Neuronal stem cell (in vitro differentiated cells): ENCODE measurements at regions not wholly inside any gene's neighbourhood (a gene's known extent, or its start where the extent isn't known, plus 50 kb on each side); places are given as distances from the start of the nearest gene placed in this dataset.

Experiments used
- DNase-seq: peaks from one replicate; pipeline ENCODE4 v3.0.0-alpha.2; 2013; ENCODE audit warnings: low spot score
- H2AFZ ChIP-seq: one replicate; pipeline ENCODE4 v1.6.1; 2013; ENCODE audit warnings: mild to moderate bottlenecking, low read length, inconsistent platforms
- H2AK5ac ChIP-seq: 2 replicates; pipeline ENCODE4 v1.6.1; 2013; ENCODE audit warnings: low read depth, mild to moderate bottlenecking, inconsistent platforms, low read length, moderate library complexity, mixed read lengths
- H2BK120ac ChIP-seq: 2 replicates; pipeline ENCODE4 v1.6.1; 2013; ENCODE audit warnings: low read depth, mild to moderate bottlenecking, inconsistent platforms, low read length, moderate library complexity, mixed read lengths
- H2BK12ac ChIP-seq: one replicate; pipeline ENCODE4 v1.6.1; 2013; ENCODE audit warnings: low read length, inconsistent platforms
- H2BK15ac ChIP-seq: 2 replicates; pipeline ENCODE4 v1.6.1; 2013; ENCODE audit warnings: mild to moderate bottlenecking, low read length, inconsistent platforms, mixed read lengths
- H2BK5ac ChIP-seq: one replicate; pipeline ENCODE4 v1.6.1; 2013; ENCODE audit warnings: inconsistent platforms, mild to moderate bottlenecking, low read length, moderate library complexity
- H3K14ac ChIP-seq: one replicate; pipeline ENCODE4 v1.6.1; 2013; ENCODE audit warnings: low read length, inconsistent platforms
- H3K18ac ChIP-seq: 2 replicates; pipeline ENCODE4 v1.6.1; 2013; ENCODE audit warnings: low read length, inconsistent platforms
- H3K23ac ChIP-seq: 2 replicates; pipeline ENCODE4 v1.6.1; 2013; ENCODE audit warnings: low read depth, mild to moderate bottlenecking, mixed read lengths, low read length, inconsistent platforms; ENCODE audit not compliant: poor library complexity
- H3K27ac ChIP-seq: replicated peaks from 3 replicates; pipeline ENCODE4 v1.5.1; 2013; ENCODE audit warnings: low read length, inconsistent platforms
- H3K27me3 ChIP-seq, 3 experiments: 2 replicates each; pipeline ENCODE4 v1.6.1; 2013; ENCODE audit warnings: low read length in 3 of 3, mild to moderate bottlenecking in 2 of 3, inconsistent platforms in 1 of 3, low read depth in 1 of 3, mixed read lengths in 1 of 3, moderate library complexity in 1 of 3; ENCODE audit not compliant: control insufficient read depth in 3 of 3, insufficient read depth in 3 of 3
- H3K36me3 ChIP-seq, 2 donors: replicated peaks in 1 of 2; 2 replicates each; pipeline ENCODE4 v1.6.1; 2013; ENCODE audit warnings: low read length in 2 of 2; ENCODE audit not compliant: control insufficient read depth in 2 of 2, insufficient read depth in 2 of 2
- H3K4ac ChIP-seq: 2 replicates; pipeline ENCODE4 v1.6.1; 2013; ENCODE audit warnings: inconsistent platforms, mild to moderate bottlenecking, low read length, moderate library complexity
- H3K4me1 ChIP-seq, 2 donors: 1 replicate in 1 of 2; 2 replicates in 1 of 2; pipeline ENCODE4 v1.6.1; 2013; ENCODE audit warnings: low read length in 2 of 2, low read depth in 1 of 2; ENCODE audit not compliant: control insufficient read depth in 2 of 2, insufficient read depth in 1 of 2
- H3K4me2 ChIP-seq: one replicate; pipeline ENCODE4 v1.6.1; 2013; ENCODE audit warnings: mild to moderate bottlenecking, low read length, inconsistent platforms; ENCODE audit not compliant: insufficient read depth, poor library complexity, severe bottlenecking
- H3K4me3 ChIP-seq, 2 donors: 2 replicates each; pipeline ENCODE4 v1.5.1; 2013; ENCODE audit warnings: low read length in 2 of 2, mild to moderate bottlenecking in 2 of 2, inconsistent platforms in 1 of 2, moderate library complexity in 1 of 2
- H3K79me1 ChIP-seq: one replicate; pipeline ENCODE4 v1.6.1; 2013; ENCODE audit warnings: low read depth, mild to moderate bottlenecking, inconsistent platforms, low read length, moderate library complexity
- H3K9ac ChIP-seq: one replicate; pipeline ENCODE4 v1.6.1; 2013; ENCODE audit warnings: mild to moderate bottlenecking, low read depth, low read length, inconsistent platforms; ENCODE audit not compliant: poor library complexity
- H3K9me3 ChIP-seq, 2 donors: replicated peaks in 1 of 2; 2 replicates each; pipeline versions ENCODE3 to v1.6.1; 2013; ENCODE audit warnings: low read length in 2 of 2, mild to moderate bottlenecking in 2 of 2, inconsistent platforms in 1 of 2, low read depth in 1 of 2, mixed read lengths in 1 of 2, moderate library complexity in 1 of 2; ENCODE audit not compliant: control insufficient read depth in 2 of 2, insufficient read depth in 1 of 2
- H4K8ac ChIP-seq: one replicate; pipeline ENCODE4 v1.6.1; 2013; ENCODE audit warnings: low read depth, mild to moderate bottlenecking, inconsistent platforms, low read length, moderate library complexity
- H4K91ac ChIP-seq: one replicate; pipeline ENCODE4 v1.6.1; 2013; ENCODE audit warnings: low read length, low read depth, mild to moderate bottlenecking, inconsistent platforms; ENCODE audit not compliant: poor library complexity
- WGBS, 2 donors: extraction: QIAGEN DNeasy Blood & Tissue Kit; methylation state at CpG; one replicate each; pipeline ENCODE4 v1.1.7; 2013; ENCODE audit warnings: missing lambda C conversion rate in 2 of 2, mixed read lengths in 1 of 2; ENCODE audit not compliant: insufficient read length in 2 of 2, insufficient replicate concordance in 1 of 2; ENCODE audit errors: extremely low coverage in 2 of 2; 5-methylcytosine and 5-hydroxymethylcytosine counted together

DNA sequence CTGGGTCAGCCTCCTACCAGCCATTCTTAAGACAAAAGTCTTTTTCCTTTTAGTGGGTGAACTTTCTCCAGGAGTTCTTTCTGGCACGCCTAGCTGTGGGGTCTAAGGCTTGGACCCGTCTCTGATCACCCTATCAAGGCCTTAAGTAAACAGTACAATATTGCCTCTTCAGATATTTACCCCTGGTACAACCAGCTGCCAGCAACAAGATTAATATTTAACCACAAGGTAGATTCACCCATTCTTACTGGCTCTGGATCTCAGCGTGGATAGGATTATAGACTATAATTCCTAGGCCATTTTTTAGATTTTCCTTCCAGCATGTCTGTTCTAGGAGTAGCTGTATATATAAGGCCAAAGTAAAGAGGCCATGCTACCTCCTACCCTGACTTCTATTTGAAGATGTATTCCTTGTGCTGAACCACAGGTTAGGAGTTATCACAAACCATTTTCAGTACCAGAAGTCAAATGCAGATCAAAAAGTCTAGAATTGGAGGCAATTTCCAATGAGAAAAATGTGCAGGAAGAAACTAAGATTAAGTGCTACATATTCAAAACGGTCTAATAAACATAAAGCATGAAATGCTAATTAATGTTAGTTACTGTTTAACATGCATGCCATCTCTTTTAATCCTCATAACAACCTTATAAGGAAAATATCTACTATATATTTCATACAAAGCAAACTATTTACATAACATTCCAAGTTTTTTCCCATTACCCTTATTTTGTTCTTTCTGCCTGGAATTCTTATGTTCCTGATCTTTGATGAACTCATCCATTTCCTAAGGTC, 110.0 kb upstream of the SYN3 start:
- Histone ChIP-seq H3K9ac (no peak overlapping the region), H3K27me3 (peaks cover 0 to 4% (median 0%) of the 10 kb centered on the region in 3 experiments), H3K14ac (no peak overlapping the region), H2BK12ac (no peak overlapping the region), H3K4ac (no peak overlapping the region), H2BK5ac (no peak overlapping the region), H3K4me1 (no peaks in the 10 kb centered on the region), H3K36me3 (no peaks in the 10 kb centered on the region), H3K23ac (no peak overlapping the region), H3K9me3 (no peaks in the 10 kb centered on the region), H3K4me3 (no peak overlapping the region), H3K27ac (no peak overlapping the region), H4K91ac (no peak overlapping the region), H2BK15ac (no peak overlapping the region), H3K4me2 (no peak overlapping the region), H2AK5ac (no peak overlapping the region), H3K18ac (no peak overlapping the region), H2BK120ac (no peak overlapping the region), H4K8ac (no peak overlapping the region), H3K79me1 (no peaks in the 10 kb centered on the region), H2AFZ (no peak overlapping the region)
- no CpG with 5 or more reads among the region's 4 CpGs for WGBS, 2 donors
- no peak for DNase-seq

- Histone ChIP-seq H3K36me3 (no peaks in the 10 kb centered on the region), H3K4me3 (peak overlapping the region in 1 of 2 donors; percentile 26), H4K8ac (no peak overlapping the region), H3K4me1 (no peaks in the 10 kb centered on the region), H3K18ac (no peak overlapping the region), H2AFZ (no peak overlapping the region), H3K79me1 (no peaks in the 10 kb centered on the region), H2BK5ac (no peak overlapping the region), H3K9ac (no peak overlapping the region), H2BK12ac (no peak overlapping the region), H3K23ac (no peak overlapping the region), H2BK120ac (no peak overlapping the region), H3K9me3 (no peaks in the 10 kb centered on the region), H3K27ac (no peak overlapping the region), H3K4ac (no peak overlapping the region), H3K27me3 (peaks cover 0 to 4% (median 0%) of the 10 kb centered on the region in 3 experiments), H2BK15ac (no peak overlapping the region), H3K4me2 (no peak overlapping the region), H2AK5ac (no peak overlapping the region), H3K14ac (no peak overlapping the region), H4K91ac (no peak overlapping the region)
- DNase-seq = no peak
- no CpG with 5 or more reads among the region's 7 CpGs for WGBS, 2 donors
Observed at GRCh38 chr22:33166206-33166605, 108.0 kb upstream of the SYN3 start.

- H3K27me3 ChIP-seq = peaks cover 0 to 4% (median 0%) of the 10 kb centered on the region in 3 experiments
Observed at GRCh38 chr22:33163815-33164214, 105.6 kb upstream of the SYN3 start.

GRCh38 chr22:33162196-33162595, 104.0 kb upstream of the SYN3 start:
- no CpG with 5 or more reads among the region's 3 CpGs for WGBS, 2 donors
- H3K36me3 ChIP-seq = no peaks in the 10 kb centered on the region
- no peak overlapping the region for H2BK15ac ChIP-seq
- no peaks in the 10 kb centered on the region for H3K9me3 ChIP-seq
- H3K4me1 ChIP-seq = no peaks in the 10 kb centered on the region
- no peak overlapping the region for H2AFZ ChIP-seq
- no peak overlapping the region for H2AK5ac ChIP-seq
- no peaks in the 10 kb centered on the region for H3K79me1 ChIP-seq
- no peak overlapping the region for H3K9ac ChIP-seq
- H2BK5ac ChIP-seq = no peak overlapping the region
- H2BK120ac ChIP-seq = no peak overlapping the region
- H3K4me2 ChIP-seq = no peak overlapping the region
- H3K4ac ChIP-seq = no peak overlapping the region
- H3K18ac ChIP-seq = no peak overlapping the region
- H3K4me3 ChIP-seq = no peak overlapping the region
- H4K91ac ChIP-seq = no peak overlapping the region
- H4K8ac ChIP-seq = no peak overlapping the region
- H3K27me3 ChIP-seq = peaks cover 0 to 1% (median 0%) of the 10 kb centered on the region in 3 experiments
- H3K27ac ChIP-seq = no peak overlapping the region
- H3K23ac ChIP-seq = no peak overlapping the region
- H3K14ac ChIP-seq = no peak overlapping the region
- DNase-seq = no peak
- H2BK12ac ChIP-seq = no peak overlapping the region

More at GRCh38 chr22:33163815-33164214, 105.6 kb upstream of the SYN3 start:
- H2BK120ac ChIP-seq = no peak overlapping the region
- H2BK5ac ChIP-seq = no peak overlapping the region
- H3K4me2 ChIP-seq = no peak overlapping the region
- H3K4me1 ChIP-seq = no peaks in the 10 kb centered on the region
- no peak for DNase-seq
- H3K36me3 ChIP-seq = no peaks in the 10 kb centered on the region
- no peak overlapping the region for H3K18ac ChIP-seq
- no peak overlapping the region for H3K4ac ChIP-seq
- no peak overlapping the region for H2BK15ac ChIP-seq
- no peak overlapping the region for H3K27ac ChIP-seq
- no peak overlapping the region for H3K23ac ChIP-seq
- no peak overlapping the region for H2AFZ ChIP-seq
- H2AK5ac ChIP-seq = no peak overlapping the region
- H2BK12ac ChIP-seq = no peak overlapping the region
- H3K9me3 ChIP-seq = no peaks in the 10 kb centered on the region
- H3K9ac ChIP-seq = no peak overlapping the region
- H3K79me1 ChIP-seq = no peaks in the 10 kb centered on the region
- no CpG with 5 or more reads among the region's 4 CpGs for WGBS, 2 donors
- H4K8ac ChIP-seq = no peak overlapping the region
- H3K4me3 ChIP-seq = no peak overlapping the region
- no peak overlapping the region for H3K14ac ChIP-seq
- no peak overlapping the region for H4K91ac ChIP-seq
